NT2/D1 (cell line): ENCODE measurements at regions not wholly inside any gene's neighbourhood (a gene's known extent, or its start where the extent isn't known, plus 50 kb on each side); places are given as distances from the start of the nearest gene placed in this dataset.

Source experiments
- DNase-seq: peaks from one replicate; pipeline ENCODE4 v3.0.0-alpha.2; 2011; ENCODE audit warnings: low read depth, low spot score
- H3K27me3 ChIP-seq: 2 replicates; pipeline ENCODE4 v1.6.0; 2011; ENCODE audit warnings: mild to moderate bottlenecking; ENCODE audit not compliant: insufficient read length, insufficient read depth
- H3K36me3 ChIP-seq: 2 replicates; pipeline ENCODE4 v1.6.1; 2011; ENCODE audit warnings: mild to moderate bottlenecking, low read length, mixed read lengths; ENCODE audit not compliant: insufficient read depth, insufficient read length
- H3K4me1 ChIP-seq: 2 replicates; pipeline ENCODE4 v1.5.1; 2011; ENCODE audit not compliant: insufficient read depth, insufficient read length
- H3K4me3 ChIP-seq: 2 replicates; pipeline ENCODE4 v1.5.1; 2011; ENCODE audit warnings: low read depth; ENCODE audit not compliant: insufficient read length
- H3K9ac ChIP-seq: 2 replicates; pipeline ENCODE4 v1.6.0; 2011; ENCODE audit warnings: low read depth; ENCODE audit not compliant: insufficient read length
- H3K9me3 ChIP-seq: 2 replicates; pipeline ENCODE4 v1.5.1; 2011; ENCODE audit warnings: mild to moderate bottlenecking, low read length; ENCODE audit not compliant: insufficient read depth
- SUZ12 ChIP-seq: IDR thresholded peaks from 2 replicates; pipeline ENCODE4 v1.6.1; 2011; ENCODE audit not compliant: insufficient read length, insufficient read depth; ENCODE audit errors: extremely low read depth
- YY1 ChIP-seq: IDR thresholded peaks from 2 replicates; pipeline ENCODE4 v1.6.1; 2011; ENCODE audit not compliant: insufficient read length, insufficient read depth
- ZNF274 ChIP-seq: IDR thresholded peaks from 2 replicates; pipeline ENCODE4 v1.6.1; 2011; ENCODE audit warnings: mild to moderate bottlenecking, low read depth, low read length

GRCh38 chr5:153136910-153137614, 353.4 kb upstream of the GRIA1 start:
- Histone ChIP-seq H3K9ac (no peak overlapping the region), H3K36me3 (no peaks in the 10 kb centered on the region), H3K4me1 (no peaks in the 10 kb centered on the region), H3K27me3 (no peaks in the 10 kb centered on the region), H3K9me3 (no peaks in the 10 kb centered on the region), H3K4me3 (no peak overlapping the region)
- DNase-seq = no peak
- TF ChIP-seq ZNF274 (no peak), YY1 (no peak), SUZ12 (no peak)

GRCh38 chr5:153147891-153148623, 342.4 kb upstream of the GRIA1 start:
- no peaks in the 10 kb centered on the region for H3K4me1 ChIP-seq
- no peaks in the 10 kb centered on the region for H3K27me3 ChIP-seq
- no peaks in the 10 kb centered on the region for H3K9me3 ChIP-seq
- H3K36me3 ChIP-seq = no peaks in the 10 kb centered on the region
- H3K9ac ChIP-seq = no peak overlapping the region
- H3K4me3 ChIP-seq = no peak overlapping the region
- no peak for TF ChIP-seq SUZ12
- no peak for TF ChIP-seq ZNF274
- TF ChIP-seq YY1 = no peak
- DNase-seq = peak; percentile 40

GRCh38 chr5:153148624-153148976, 341.9 kb upstream of the GRIA1 start:
- H3K4me3 ChIP-seq = no peak overlapping the region
- no peak overlapping the region for H3K9ac ChIP-seq
- no peaks in the 10 kb centered on the region for H3K27me3 ChIP-seq
- DNase-seq = no peak
- H3K36me3 ChIP-seq = no peaks in the 10 kb centered on the region
- TF ChIP-seq YY1 = no peak
- TF ChIP-seq SUZ12 = no peak
- TF ChIP-seq ZNF274 = no peak
- no peaks in the 10 kb centered on the region for H3K4me1 ChIP-seq
- H3K9me3 ChIP-seq = no peaks in the 10 kb centered on the region

GRCh38 chr5:153151558-153151957, 338.9 kb upstream of the GRIA1 start:
- Histone ChIP-seq H3K9me3 (no peaks in the 10 kb centered on the region), H3K9ac (no peak overlapping the region), H3K36me3 (no peaks in the 10 kb centered on the region), H3K4me1 (no peaks in the 10 kb centered on the region), H3K4me3 (no peak overlapping the region), H3K27me3 (no peaks in the 10 kb centered on the region)
- no peak for DNase-seq
- TF ChIP-seq YY1 = no peak
- no peak for TF ChIP-seq SUZ12
- TF ChIP-seq ZNF274 = no peak

GRCh38 chr5:153153086-153153485, 337.4 kb upstream of the GRIA1 start:
- Histone ChIP-seq H3K4me1 (no peaks in the 10 kb centered on the region), H3K9ac (no peak overlapping the region), H3K27me3 (no peaks in the 10 kb centered on the region), H3K9me3 (no peaks in the 10 kb centered on the region), H3K36me3 (no peaks in the 10 kb centered on the region), H3K4me3 (no peak overlapping the region)
- DNase-seq = no peak
- TF ChIP-seq SUZ12 (no peak), YY1 (no peak), ZNF274 (no peak)

- H3K4me1 ChIP-seq = no peaks in the 10 kb centered on the region
- H3K36me3 ChIP-seq = no peaks in the 10 kb centered on the region
- no peak overlapping the region for H3K4me3 ChIP-seq
- no peak for DNase-seq
- H3K27me3 ChIP-seq = no peaks in the 10 kb centered on the region
- no peak for TF ChIP-seq ZNF274
- no peak for TF ChIP-seq SUZ12
- H3K9me3 ChIP-seq = no peaks in the 10 kb centered on the region
- H3K9ac ChIP-seq = no peak overlapping the region
Observed at GRCh38 chr5:153157156-153157555, 333.3 kb upstream of the GRIA1 start.

- Histone ChIP-seq H3K9ac (no peak overlapping the region), H3K4me3 (no peak overlapping the region), H3K4me1 (no peaks in the 10 kb centered on the region), H3K36me3 (no peaks in the 10 kb centered on the region), H3K27me3 (no peaks in the 10 kb centered on the region), H3K9me3 (no peaks in the 10 kb centered on the region)
- TF ChIP-seq YY1 = no peak
- TF ChIP-seq SUZ12 = no peak
- no peak for TF ChIP-seq ZNF274
- no peak for DNase-seq
Observed at GRCh38 chr5:153158608-153159007, 331.9 kb upstream of the GRIA1 start.
